Neural progenitor cell (in vitro differentiated cells): ENCODE measurements at regions not wholly inside any gene's neighbourhood (a gene's known extent, or its start where the extent isn't known, plus 50 kb on each side); places are given as distances from the start of the nearest gene placed in this dataset.

Experiments
- DNase-seq: peaks from one replicate; pipeline ENCODE4 v3.0.0-alpha.2; 2016; ENCODE audit warnings: low spot score
- H2AFZ ChIP-seq: fragments of 200-600 bp; sonication (generic); replicated peaks from 2 replicates; pipeline ENCODE4 v1.6.1; 2016; ENCODE audit warnings: antibody characterized with exemption
- H3F3A ChIP-seq: fragments of 200-600 bp; sonication (generic); 2 replicates; pipeline ENCODE4 v1.6.1; 2016; ENCODE audit warnings: antibody characterized with exemption, low read depth
- H3K27ac ChIP-seq: fragments of 200-600 bp; sonication (generic); 2 replicates; pipeline ENCODE4 v1.5.1; 2016; ENCODE audit warnings: mild to moderate bottlenecking
- H3K27me3 ChIP-seq: fragments of 200-600 bp; sonication (generic); 2 replicates; pipeline ENCODE4 v1.6.1; 2016; ENCODE audit warnings: mild to moderate bottlenecking, moderate library complexity
- H3K36me3 ChIP-seq: fragments of 200-600 bp; sonication (generic); 2 replicates; pipeline ENCODE4 v1.5.1; 2016
- H3K4me1 ChIP-seq: fragments of 200-600 bp; sonication (generic); 2 replicates; pipeline ENCODE4 v1.6.1; 2016; ENCODE audit warnings: mixed run types
- H3K4me2 ChIP-seq: fragments of 200-600 bp; sonication (generic); 2 replicates; pipeline ENCODE4 v1.6.1; 2016
- H3K4me3 ChIP-seq: fragments of 200-600 bp; sonication (generic); 2 replicates; pipeline ENCODE4 v1.5.1; 2016
- H3K79me2 ChIP-seq: fragments of 200-600 bp; sonication (generic); 2 replicates; pipeline ENCODE4 v1.6.1; 2016; ENCODE audit warnings: low read depth
- H3K9ac ChIP-seq: fragments of 200-600 bp; sonication (generic); 2 replicates; pipeline ENCODE4 v1.6.1; 2016
- H3K9me3 ChIP-seq: fragments of 200-600 bp; sonication (generic); 2 replicates; pipeline ENCODE4 v1.5.1; 2016; ENCODE audit warnings: low read depth
- H4K20me1 ChIP-seq: fragments of 200-600 bp; sonication (generic); 2 replicates; pipeline ENCODE4 v1.6.1; 2016; ENCODE audit warnings: low read depth
- H3K27ac Mint-ChIP-seq: 3 replicates; pipeline ENCODE4 v1.8.0; 2021; ENCODE audit warnings: mixed read lengths
- H3K27me3 Mint-ChIP-seq: 2 replicates; pipeline ENCODE4 v1.8.0; 2022; ENCODE audit warnings: low read depth, mild to moderate bottlenecking, inconsistent platforms, moderate library complexity, mixed read lengths; ENCODE audit not compliant: insufficient read depth
- H3K36me3 Mint-ChIP-seq: 3 replicates; pipeline ENCODE4 v1.8.0; 2021; ENCODE audit warnings: mixed read lengths
- H3K4me1 Mint-ChIP-seq: 3 replicates; pipeline ENCODE4 v1.8.0; 2021; ENCODE audit warnings: mixed read lengths
- H3K4me3 Mint-ChIP-seq: 3 replicates; pipeline ENCODE4 v1.8.0; 2021; ENCODE audit warnings: mild to moderate bottlenecking, moderate library complexity, mixed read lengths
- H3K9me3 Mint-ChIP-seq: 3 replicates; pipeline ENCODE4 v1.8.0; 2020; ENCODE audit warnings: mixed read lengths
- EZH2 ChIP-seq: fragments of 200-600 bp; sonication (generic); IDR thresholded peaks from 2 replicates; pipeline ENCODE4 v1.6.1; 2017; ENCODE audit warnings: antibody characterized with exemption, mild to moderate bottlenecking, moderate library complexity
- EZH2phosphoT487 ChIP-seq: fragments of 200-600 bp; sonication (generic); IDR thresholded peaks from 2 replicates; pipeline ENCODE4 v1.6.1; 2017; ENCODE audit warnings: antibody characterized with exemption
- TF ChIP-seq, protein P1 (sequence below): fragments of 200-600 bp; sonication (generic); IDR thresholded peaks from 2 replicates; pipeline ENCODE4 v1.5.1; 2017; ENCODE audit warnings: antibody characterized with exemption, mild to moderate bottlenecking

GRCh38 chr5:167285591-167285990, 1005.9 kb upstream of the WWC1 start:
- Histone ChIP-seq H4K20me1 (no peaks in the 10 kb centered on the region), H2AFZ (no peak overlapping the region), H3K4me2 (no peak overlapping the region), H3K4me1 (peaks cover 7% of the 10 kb centered on the region), H3K9me3 (no peaks in the 10 kb centered on the region), H3K27ac (no peak overlapping the region), H3K27me3 (no peaks in the 10 kb centered on the region), H3K79me2 (no peaks in the 10 kb centered on the region), H3K9ac (no peak overlapping the region), H3K36me3 (no peaks in the 10 kb centered on the region), H3K4me3 (no peak overlapping the region), H3F3A (no peaks in the 10 kb centered on the region)
- Mint-ChIP-seq H3K4me3 (no peak overlapping the region), H3K9me3 (peaks cover 2% of the 10 kb centered on the region), H3K36me3 (peaks cover 2% of the 10 kb centered on the region), H3K27me3 (no peaks in the 10 kb centered on the region), H3K4me1 (peaks cover 18% of the 10 kb centered on the region), H3K27ac (no peak overlapping the region)
- no peak for DNase-seq
- TF ChIP-seq EZH2phosphoT487 (no peak), EZH2 (no peak)
- TF ChIP-seq, protein P1, sequence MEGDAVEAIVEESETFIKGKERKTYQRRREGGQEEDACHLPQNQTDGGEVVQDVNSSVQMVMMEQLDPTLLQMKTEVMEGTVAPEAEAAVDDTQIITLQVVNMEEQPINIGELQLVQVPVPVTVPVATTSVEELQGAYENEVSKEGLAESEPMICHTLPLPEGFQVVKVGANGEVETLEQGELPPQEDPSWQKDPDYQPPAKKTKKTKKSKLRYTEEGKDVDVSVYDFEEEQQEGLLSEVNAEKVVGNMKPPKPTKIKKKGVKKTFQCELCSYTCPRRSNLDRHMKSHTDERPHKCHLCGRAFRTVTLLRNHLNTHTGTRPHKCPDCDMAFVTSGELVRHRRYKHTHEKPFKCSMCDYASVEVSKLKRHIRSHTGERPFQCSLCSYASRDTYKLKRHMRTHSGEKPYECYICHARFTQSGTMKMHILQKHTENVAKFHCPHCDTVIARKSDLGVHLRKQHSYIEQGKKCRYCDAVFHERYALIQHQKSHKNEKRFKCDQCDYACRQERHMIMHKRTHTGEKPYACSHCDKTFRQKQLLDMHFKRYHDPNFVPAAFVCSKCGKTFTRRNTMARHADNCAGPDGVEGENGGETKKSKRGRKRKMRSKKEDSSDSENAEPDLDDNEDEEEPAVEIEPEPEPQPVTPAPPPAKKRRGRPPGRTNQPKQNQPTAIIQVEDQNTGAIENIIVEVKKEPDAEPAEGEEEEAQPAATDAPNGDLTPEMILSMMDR: no peak

DNA sequence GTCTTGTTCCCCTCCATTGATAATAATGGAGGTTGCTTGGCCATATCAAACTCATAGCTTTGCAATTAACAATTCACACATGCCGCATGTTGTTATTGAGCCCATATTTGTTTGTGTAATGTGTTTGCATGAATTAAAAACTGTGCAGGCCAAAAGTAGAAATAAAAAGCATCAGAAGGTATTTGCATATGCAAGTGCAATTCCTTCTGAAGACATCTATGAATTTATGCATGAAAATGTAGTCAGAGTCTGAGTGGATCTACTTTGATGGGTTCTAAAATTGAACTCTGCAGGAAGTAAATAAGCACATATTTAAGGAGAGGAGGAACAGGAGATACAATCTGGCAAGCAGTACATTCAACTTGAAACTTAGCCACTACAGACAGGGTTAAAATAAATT, 1004.6 kb upstream of the WWC1 start:
- H3K4me1 ChIP-seq: peaks cover 7% of the 10 kb centered on the region
- DNase-seq: no peak
- no peak overlapping the region for H3K9ac ChIP-seq
- Mint-ChIP-seq H3K27me3 (no peaks in the 10 kb centered on the region), H3K4me3 (no peak overlapping the region), H3K4me1 (peaks cover 18% of the 10 kb centered on the region), H3K27ac (no peak overlapping the region), H3K9me3 (peaks cover 6% of the 10 kb centered on the region), H3K36me3 (peaks cover 3% of the 10 kb centered on the region)
- H3K36me3 ChIP-seq: no peaks in the 10 kb centered on the region
- TF ChIP-seq EZH2phosphoT487: no peak
- TF ChIP-seq, protein P1: no peak
- no peak for TF ChIP-seq EZH2
- no peak overlapping the region for H3K27ac ChIP-seq
- H3K4me3 ChIP-seq: no peak overlapping the region
- no peak overlapping the region for H2AFZ ChIP-seq
- H3K79me2 ChIP-seq: no peaks in the 10 kb centered on the region
- H3K27me3 ChIP-seq: no peaks in the 10 kb centered on the region
- no peaks in the 10 kb centered on the region for H3F3A ChIP-seq
- no peak overlapping the region for H3K4me2 ChIP-seq
- no peaks in the 10 kb centered on the region for H3K9me3 ChIP-seq
- H4K20me1 ChIP-seq: no peaks in the 10 kb centered on the region

- no peak overlapping the region for H3K4me2 ChIP-seq
- H3K27me3 Mint-ChIP-seq: peaks cover 2% of the 10 kb centered on the region
- H3K9ac ChIP-seq: no peak overlapping the region
- H4K20me1 ChIP-seq: no peaks in the 10 kb centered on the region
- H3K36me3 ChIP-seq: no peaks in the 10 kb centered on the region
- H2AFZ ChIP-seq: no peak overlapping the region
- DNase-seq: no peak
- peaks cover 3% of the 10 kb centered on the region for H3K36me3 Mint-ChIP-seq
- H3K4me3 Mint-ChIP-seq: no peak overlapping the region
- H3F3A ChIP-seq: no peaks in the 10 kb centered on the region
- H3K9me3 ChIP-seq: no peaks in the 10 kb centered on the region
- H3K4me1 ChIP-seq: peaks cover 7% of the 10 kb centered on the region
- H3K9me3 Mint-ChIP-seq: peaks cover 10% of the 10 kb centered on the region
- H3K27me3 ChIP-seq: no peaks in the 10 kb centered on the region
- TF ChIP-seq, protein P1: no peak
- TF ChIP-seq EZH2phosphoT487 (no peak), EZH2 (no peak)
- peaks cover 31% of the 10 kb centered on the region for H3K4me1 Mint-ChIP-seq
- no peaks in the 10 kb centered on the region for H3K79me2 ChIP-seq
- no peak overlapping the region for H3K4me3 ChIP-seq
- no peak overlapping the region for H3K27ac ChIP-seq
- no peak overlapping the region for H3K27ac Mint-ChIP-seq
These were observed 1001.0 kb upstream of the WWC1 start for GRCh38 chr5:167290478-167290877.
